NCI-H1417 (cell line): ENCODE measurements at regions not wholly inside any gene's neighbourhood (a gene's known extent, or its start where the extent isn't known, plus 50 kb on each side); places are given as distances from the start of the nearest gene placed in this dataset.
"Not testable (repeated sequence)": the region's sequence is repeated elsewhere in the genome, so short reads cannot be mapped to it uniquely, and the experiment has no call there.

Experiments used
- DNase-seq, 3 experiments: peaks; one replicate each; lab custom pipeline; 2025; lab: John Stamatoyannopoulos, UW

- not testable (repeated sequence) for DNase-seq
Observed at GRCh38 chr1:220475608-220476007, 52.3 kb upstream of the MARK1 start.

DNA sequence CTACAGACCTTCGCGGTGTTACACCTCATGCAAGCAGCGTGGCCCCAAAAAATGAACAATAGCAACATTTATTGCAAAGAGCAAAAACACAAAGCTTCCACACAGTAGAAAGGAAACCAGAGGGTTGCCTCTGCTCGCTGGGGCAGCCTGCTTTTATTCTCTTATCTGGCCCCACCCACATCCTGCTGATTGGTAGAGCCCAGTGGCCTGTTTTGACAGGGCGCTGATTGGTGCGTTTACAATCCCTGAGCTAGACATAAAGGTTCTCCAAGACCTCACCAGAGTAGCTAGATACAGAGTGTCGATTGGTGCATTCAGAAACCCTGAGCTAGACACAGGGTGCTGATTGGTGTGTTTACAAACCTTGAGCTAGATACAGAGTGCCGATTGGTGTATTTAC lies 52.8 kb upstream of the MARK1 start:
- not testable (repeated sequence) for DNase-seq

- DNase-seq: no peak
Observed at GRCh38 chr1:220473440-220473839, 54.5 kb upstream of the MARK1 start.

GRCh38 chr1:220462752-220463151 lies 65.2 kb upstream of the MARK1 start:
- DNase-seq: peak in 1 of 3 experiments; percentile 11

GRCh38 chr1:220458936-220459335 lies 69.0 kb upstream of the MARK1 start:
- DNase-seq: no peak

DNA sequence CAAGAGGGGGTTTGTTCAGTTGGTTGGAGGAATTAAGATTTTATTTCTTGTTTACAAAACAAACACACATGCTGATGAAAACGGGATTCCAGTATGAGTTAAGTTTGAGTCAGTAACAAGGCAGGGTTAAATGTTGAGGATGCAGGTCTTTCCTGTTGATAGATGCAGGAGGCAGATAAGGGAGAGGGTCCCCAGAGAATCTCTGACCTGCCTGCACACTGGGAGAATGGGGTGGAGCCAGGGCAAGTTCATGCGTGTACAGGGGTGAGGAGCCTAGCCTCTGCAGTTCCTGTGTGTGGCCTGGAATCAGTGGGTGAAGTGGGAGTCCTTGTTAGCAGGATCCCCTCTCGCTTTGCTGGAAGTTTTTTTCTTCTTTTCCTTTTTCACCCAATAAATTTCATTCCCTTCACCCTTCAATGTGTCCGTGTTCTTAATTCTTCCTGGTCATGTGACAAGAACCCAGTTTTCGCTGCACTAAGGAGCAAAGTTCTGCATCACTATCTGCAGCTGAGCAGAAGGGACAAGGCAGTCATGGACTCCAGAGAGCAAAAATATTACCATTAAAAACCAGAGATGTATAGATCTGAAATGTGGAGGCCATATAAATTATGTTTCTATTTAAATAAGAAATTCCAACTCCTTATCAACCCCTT lies 69.9 kb upstream of the MARK1 start:
- no peak for DNase-seq

DNA sequence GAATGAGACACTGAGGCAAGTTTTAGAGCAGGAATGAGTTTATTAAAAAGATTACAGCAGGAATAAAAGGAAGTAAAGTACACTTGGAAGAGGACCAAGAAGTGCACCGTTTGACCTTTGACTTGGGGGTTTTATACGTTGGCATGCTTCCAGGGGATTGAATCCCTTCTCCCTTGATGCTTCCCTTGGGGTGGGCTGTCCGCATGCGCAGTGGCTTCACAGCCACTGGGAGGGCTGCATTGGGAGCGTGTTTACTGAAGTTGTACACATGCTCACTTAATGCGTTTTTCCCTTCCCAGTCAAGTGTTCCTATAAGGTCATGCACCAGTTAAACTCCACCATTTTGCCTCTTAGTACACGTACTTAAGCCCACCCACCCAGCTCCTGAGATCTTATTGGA lies 72.4 kb upstream of the MARK1 start:
- DNase-seq: no peak

- no peak for DNase-seq
Observed at GRCh38 chr1:220454155-220454777, 73.7 kb upstream of the MARK1 start.

DNA sequence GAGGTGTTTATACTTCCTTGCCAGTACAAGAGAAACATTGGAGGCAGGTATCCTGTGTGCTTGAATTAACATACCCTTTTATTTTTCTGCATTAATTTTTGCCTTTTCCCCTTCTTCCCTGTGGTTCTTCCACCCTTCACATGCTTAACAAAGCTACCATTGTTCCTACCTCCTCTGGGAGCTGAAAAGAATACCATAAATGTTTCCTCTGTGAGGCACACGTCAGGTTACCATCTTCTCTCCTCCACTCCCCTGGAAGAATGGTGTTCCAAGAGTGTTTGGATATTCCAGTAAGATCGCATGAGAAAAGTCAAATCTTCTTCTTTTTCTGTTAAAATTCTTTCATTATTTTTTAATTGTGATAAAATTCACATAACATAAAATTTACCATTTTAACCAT lies 74.6 kb upstream of the MARK1 start:
- no peak for DNase-seq

DNA sequence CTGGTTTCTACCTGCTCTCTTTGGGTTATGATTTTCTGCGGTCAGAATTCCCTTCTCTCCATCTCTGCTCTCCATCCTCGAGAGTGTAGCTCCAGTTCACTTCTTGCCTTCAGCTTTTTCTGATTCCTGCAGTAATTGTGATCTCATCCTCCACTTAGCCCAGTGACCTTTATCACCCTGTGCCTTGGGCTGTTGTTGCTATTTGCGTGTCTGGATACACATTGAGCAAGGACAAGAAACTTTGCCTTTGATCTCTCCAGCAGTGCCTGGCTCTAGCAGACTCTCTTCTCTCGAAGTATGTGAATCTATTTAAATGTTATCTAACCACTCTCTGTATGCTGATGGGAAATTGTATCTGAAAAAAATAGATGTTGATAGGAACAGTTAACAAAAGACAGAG lies 76.4 kb upstream of the MARK1 start:
- DNase-seq: no peak

DNA sequence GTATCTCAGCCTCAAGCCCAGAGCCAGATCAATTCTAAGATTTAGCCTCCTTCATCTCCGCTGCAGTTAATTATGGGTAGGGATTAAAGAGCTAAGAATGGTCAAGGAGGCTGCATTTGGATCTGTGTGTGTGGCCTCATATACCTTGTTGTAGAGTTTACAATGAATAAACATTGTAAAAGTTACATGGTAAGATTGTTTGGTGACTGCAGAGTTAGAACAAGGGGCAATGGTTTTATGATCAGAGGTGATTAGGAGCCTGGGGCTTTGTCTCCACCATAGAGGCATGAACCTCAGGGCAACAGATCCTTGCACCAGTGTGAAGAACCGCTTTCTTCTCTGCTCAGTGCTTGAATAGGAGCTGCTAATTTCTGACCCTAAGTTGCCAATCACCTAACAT lies 77.0 kb upstream of the MARK1 start:
- no peak for DNase-seq

DNA sequence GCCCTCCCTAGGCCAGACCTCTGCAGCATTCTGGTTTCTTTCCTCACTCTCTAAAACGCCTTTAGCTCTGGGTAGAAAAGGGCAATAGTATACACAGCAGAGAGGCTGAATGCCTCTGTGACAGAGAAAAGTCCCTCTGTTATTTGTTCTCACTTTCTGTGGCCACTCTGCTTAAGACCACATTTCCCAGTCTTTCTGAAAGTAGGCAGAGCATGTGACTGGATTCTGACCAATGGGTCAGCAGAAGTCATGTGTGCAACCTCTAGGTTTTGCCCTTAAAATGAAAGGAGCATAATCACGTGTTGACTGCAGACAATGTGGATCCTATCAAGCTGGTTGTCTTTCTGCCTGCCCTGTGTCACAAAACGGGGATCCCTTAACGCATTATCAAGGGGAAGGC lies 79.7 kb upstream of the MARK1 start:
- DNase-seq: no peak

DNA sequence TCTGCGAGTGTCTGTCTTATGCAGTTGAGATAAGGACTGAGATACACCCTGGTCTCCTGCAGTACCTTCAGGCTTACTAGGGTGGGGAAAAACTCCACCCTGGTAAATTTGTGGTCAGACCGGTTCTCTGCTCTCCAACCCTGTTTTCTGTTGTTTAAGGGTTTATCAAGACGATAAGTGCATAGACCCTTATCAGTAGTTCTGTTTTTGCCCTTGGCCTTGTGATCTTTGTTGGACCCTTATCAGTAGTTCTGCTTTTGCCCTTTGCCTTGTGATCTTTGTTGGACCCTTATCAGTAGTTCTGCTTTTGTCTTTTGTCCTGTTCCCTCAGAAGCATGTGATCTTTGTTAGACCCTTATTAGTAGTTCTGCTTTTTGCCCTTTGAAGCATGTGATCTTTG lies 83.3 kb upstream of the MARK1 start:
- not testable (repeated sequence) for DNase-seq

- DNase-seq: no peak
Observed at GRCh38 chr1:220441211-220441610, 86.7 kb upstream of the MARK1 start.

DNA sequence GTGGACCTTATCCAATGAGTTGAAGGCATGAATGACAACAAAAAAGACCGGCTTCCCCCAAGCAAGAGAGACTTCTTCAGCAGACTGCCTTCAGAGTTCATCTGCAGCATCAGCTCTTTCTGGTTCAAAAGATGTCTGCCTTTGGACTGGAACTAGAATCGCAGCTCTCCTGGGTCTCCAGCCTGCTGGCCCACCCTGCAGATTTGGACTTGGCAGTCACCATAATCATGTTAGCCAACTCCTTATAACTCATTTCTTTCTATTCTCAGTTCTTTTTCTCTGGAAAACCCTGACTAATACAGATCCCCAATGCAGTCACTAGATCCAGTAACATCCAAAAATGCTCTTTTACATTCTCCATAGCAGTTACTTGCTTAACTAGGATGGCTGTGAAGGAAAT lies 89.2 kb upstream of the MARK1 start:
- no peak for DNase-seq

- DNase-seq: no peak
Observed at GRCh38 chr1:220432408-220432807, 95.5 kb upstream of the MARK1 start.

DNA sequence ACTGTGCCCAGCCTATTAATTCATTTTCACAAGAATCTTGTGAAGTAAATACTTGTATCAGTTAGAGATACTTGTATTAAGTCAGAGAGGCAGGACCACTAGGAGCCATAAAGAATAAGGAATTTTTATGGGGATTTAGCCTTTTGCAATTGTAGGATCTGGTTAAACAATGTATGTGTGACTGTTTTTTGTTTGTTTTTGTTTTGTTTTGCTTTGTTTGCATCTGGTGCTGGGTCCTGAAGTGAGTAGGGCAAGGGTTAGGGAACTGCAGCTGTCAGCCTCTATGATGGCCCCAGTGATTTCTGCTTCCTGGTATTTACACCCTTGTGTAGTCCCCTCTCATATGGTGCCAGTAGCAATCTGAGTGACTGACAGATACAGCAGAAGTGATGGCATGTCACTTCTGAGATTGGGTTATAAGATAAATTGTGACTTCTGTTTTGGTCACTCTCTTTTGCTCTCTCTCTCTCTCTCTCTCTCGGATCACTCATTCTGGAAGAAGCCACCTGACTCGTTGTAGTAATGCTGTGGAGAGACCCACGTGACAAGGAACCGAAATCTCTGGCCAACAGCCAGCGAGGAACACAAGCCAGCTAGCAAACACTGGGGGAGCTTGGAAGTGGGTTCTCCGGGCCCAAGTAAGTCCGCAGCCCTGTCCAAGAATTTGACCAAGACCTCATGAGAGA lies 96.2 kb upstream of the MARK1 start:
- DNase-seq: no peak

- DNase-seq: no peak
Observed at GRCh38 chr1:220430586-220430985, 97.3 kb upstream of the MARK1 start.

DNA sequence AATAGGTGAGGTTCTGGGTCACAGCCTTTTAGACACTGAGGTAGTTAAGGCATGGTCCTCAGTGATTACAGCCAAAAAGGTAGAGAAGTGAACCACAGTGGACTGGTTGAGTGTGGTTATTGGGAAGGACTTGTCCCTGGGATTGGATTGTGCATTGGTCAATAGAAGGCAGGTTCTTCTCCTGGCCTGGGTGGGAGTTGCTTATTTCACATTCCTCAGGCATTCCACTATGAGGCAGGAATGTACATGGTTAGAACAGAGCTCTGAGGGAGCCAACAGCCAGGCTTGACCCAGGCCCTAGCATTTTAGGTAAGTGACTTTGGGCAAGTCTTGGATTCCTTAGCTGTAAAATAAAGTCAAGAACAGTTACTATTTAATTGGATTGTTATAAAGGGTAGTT lies 97.9 kb upstream of the MARK1 start:
- DNase-seq: no peak

DNA sequence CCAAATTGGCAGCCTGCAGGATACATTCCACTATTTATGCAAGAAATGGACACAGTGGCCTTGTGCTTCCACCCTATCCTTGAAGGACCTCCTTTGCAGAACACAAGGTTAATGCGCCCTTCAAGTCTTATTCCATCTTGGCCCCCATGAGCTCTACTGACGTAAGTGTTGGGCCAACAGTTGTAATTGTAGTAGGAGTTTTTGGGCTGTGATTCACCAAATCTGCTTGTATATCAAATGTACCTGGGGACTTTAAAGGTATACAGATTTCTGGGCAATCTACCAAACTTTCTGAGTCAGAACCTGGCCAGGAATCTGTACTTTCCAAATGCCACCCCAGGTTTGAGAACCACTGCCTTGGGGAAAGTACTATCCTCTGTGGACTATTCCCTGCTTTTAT lies 100.9 kb upstream of the MARK1 start:
- DNase-seq: no peak

GRCh38 chr1:220425852-220426251 lies 102.1 kb upstream of the MARK1 start:
- no peak for DNase-seq

DNA sequence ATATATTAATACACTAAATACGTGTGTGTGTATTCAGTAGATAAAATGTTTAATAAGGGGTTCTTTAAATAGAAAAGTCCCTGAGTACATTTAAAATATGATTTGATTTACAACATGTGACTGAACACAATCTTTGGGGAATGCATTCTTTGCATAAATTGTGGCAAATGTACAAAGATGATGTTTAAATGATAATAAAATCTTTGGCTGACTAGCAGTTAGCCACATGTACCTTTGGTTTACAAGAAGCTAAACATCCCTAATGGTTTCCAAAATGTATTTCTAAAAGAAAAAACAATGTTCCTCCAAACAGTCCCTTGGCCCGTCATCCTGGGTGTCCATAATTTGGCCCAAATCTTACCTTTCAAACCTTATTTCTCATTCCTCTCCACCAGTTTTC lies 106.4 kb upstream of the MARK1 start:
- DNase-seq: no peak

DNA sequence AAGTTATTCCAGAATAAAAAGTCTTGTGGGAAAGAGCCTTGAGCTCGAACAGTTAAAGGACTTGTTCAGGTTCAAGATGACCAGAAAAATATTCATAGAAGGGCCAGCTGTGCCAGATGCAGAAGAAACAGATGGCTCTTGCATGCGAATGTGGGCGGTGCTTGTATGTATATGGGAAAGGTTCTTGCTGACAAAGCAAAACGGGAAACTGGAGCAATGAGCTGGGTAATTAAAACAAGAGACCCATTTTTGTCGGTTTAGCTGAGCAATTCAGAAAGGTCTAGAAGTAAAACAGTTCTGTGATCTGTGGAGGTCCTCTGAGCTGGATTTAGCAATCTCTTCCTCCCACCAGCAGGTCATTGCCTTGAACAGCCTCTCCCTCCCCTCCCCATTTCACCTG lies 107.2 kb upstream of the MARK1 start:
- peak in 1 of 3 experiments; percentile 4 for DNase-seq

DNA sequence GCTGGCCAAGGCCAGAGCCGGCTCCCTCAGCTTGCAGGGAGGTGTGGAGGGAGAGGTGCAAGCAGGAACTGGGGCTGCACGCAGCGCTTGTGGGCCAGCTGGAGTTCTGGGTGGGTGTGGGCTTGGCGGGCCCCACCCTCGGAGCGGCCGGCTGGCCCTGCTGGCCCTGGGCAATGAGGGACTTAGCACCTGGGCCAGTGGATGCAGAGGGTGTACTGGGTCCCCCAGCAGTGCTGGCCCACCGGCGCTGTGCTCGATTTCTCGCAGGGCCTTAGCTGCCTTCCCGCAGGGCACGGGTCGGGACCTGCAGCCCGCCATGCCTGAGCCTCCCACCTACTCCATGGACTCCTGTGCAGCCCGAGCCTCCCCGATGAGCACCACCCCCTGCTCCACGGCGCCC lies 115.6 kb upstream of the MARK1 start:
- DNase-seq: not testable (repeated sequence)
